ENCODE measurements at regions not wholly inside any gene's neighbourhood (a gene's known extent, or its start where the extent isn't known, plus 50 kb on each side); places are given as distances from the start of the nearest gene placed in this dataset.

- in situ Hi-C loops (cut with HindIII; ENCODE audit: low pct_unique_long_range_greater_than_20kb, low sequenced_read_pairs): no loop called here
- DNase-seq (ENCODE audit: low read depth in 1 of 2, low spot score in 1 of 2): no peak
- no peak for TF ChIP-seq JUND (IDR thresholded peaks at IDR 0.05; ENCODE audit: low read depth)
Observed at GRCh38 chr1:56430141-56430839, 149.1 kb downstream of the PLPP3 start.

GRCh38 chr1:56429288-56429687 lies 150.1 kb downstream of the PLPP3 start:
- in situ Hi-C loops (cut with HindIII; ENCODE audit: low pct_unique_long_range_greater_than_20kb, low sequenced_read_pairs): no loop called here
- no peak for TF ChIP-seq JUND (IDR thresholded peaks at IDR 0.05; ENCODE audit: low read depth)
- no peak for DNase-seq (ENCODE audit: low read depth in 1 of 2, low spot score in 1 of 2)

GRCh38 chr1:56426587-56427381 lies 152.6 kb downstream of the PLPP3 start:
- DNase-seq (ENCODE audit: low read depth in 1 of 2, low spot score in 1 of 2): no peak
- TF ChIP-seq JUND (IDR thresholded peaks at IDR 0.05; ENCODE audit: low read depth): no peak
- in situ Hi-C loops (cut with HindIII; ENCODE audit: low pct_unique_long_range_greater_than_20kb, low sequenced_read_pairs): no loop called here

GRCh38 chr1:56425494-56426037 lies 153.8 kb downstream of the PLPP3 start:
- DNase-seq (ENCODE audit: low read depth in 1 of 2, low spot score in 1 of 2): no peak
- in situ Hi-C loops (cut with HindIII; ENCODE audit: low pct_unique_long_range_greater_than_20kb, low sequenced_read_pairs): no loop called here
- TF ChIP-seq JUND (IDR thresholded peaks at IDR 0.05; ENCODE audit: low read depth): no peak

GRCh38 chr1:56424744-56425493 lies 154.4 kb downstream of the PLPP3 start:
- TF ChIP-seq JUND (IDR thresholded peaks at IDR 0.05; ENCODE audit: low read depth): no peak
- no peak for DNase-seq (ENCODE audit: low read depth in 1 of 2, low spot score in 1 of 2)
- in situ Hi-C loops (cut with HindIII; ENCODE audit: low pct_unique_long_range_greater_than_20kb, low sequenced_read_pairs): no loop called here

GRCh38 chr1:56423716-56424115 lies 155.6 kb downstream of the PLPP3 start:
- DNase-seq (ENCODE audit: low read depth in 1 of 2, low spot score in 1 of 2): no peak
- in situ Hi-C loops (cut with HindIII; ENCODE audit: low pct_unique_long_range_greater_than_20kb, low sequenced_read_pairs): no loop called here
- TF ChIP-seq JUND (IDR thresholded peaks at IDR 0.05; ENCODE audit: low read depth): no peak

GRCh38 chr1:56418151-56418631 lies 161.2 kb downstream of the PLPP3 start:
- in situ Hi-C loops (cut with HindIII; ENCODE audit: low pct_unique_long_range_greater_than_20kb, low sequenced_read_pairs): no loop called here
- no peak for DNase-seq (ENCODE audit: low read depth in 1 of 2, low spot score in 1 of 2)
- TF ChIP-seq JUND (IDR thresholded peaks at IDR 0.05; ENCODE audit: low read depth): no peak

- no peak for TF ChIP-seq JUND (IDR thresholded peaks at IDR 0.05; ENCODE audit: low read depth)
- DNase-seq (ENCODE audit: low read depth in 1 of 2, low spot score in 1 of 2): no peak
- in situ Hi-C loops (cut with HindIII; ENCODE audit: low pct_unique_long_range_greater_than_20kb, low sequenced_read_pairs): no loop called here
Observed at GRCh38 chr1:56417646-56418045, 161.7 kb downstream of the PLPP3 start.

- in situ Hi-C loops (cut with HindIII; ENCODE audit: low pct_unique_long_range_greater_than_20kb, low sequenced_read_pairs): no loop called here
Observed at GRCh38 chr1:56416495-56416894, 162.9 kb downstream of the PLPP3 start.

GRCh38 chr1:56415720-56416119 lies 163.6 kb downstream of the PLPP3 start:
- no peak for DNase-seq (ENCODE audit: low read depth in 1 of 2, low spot score in 1 of 2)
- no peak for TF ChIP-seq JUND (IDR thresholded peaks at IDR 0.05; ENCODE audit: low read depth)
- in situ Hi-C loops (cut with HindIII; ENCODE audit: low pct_unique_long_range_greater_than_20kb, low sequenced_read_pairs): no loop called here

More at GRCh38 chr1:56416495-56416894, 162.9 kb downstream of the PLPP3 start:
- TF ChIP-seq JUND (IDR thresholded peaks at IDR 0.05; ENCODE audit: low read depth): peak; percentile 75; the same call in 1 of the 2 replicates
- DNase-seq (ENCODE audit: low read depth in 1 of 2, low spot score in 1 of 2): peak; percentile 2 to 73

GRCh38 chr1:56415258-56415657 lies 164.1 kb downstream of the PLPP3 start:
- no peak for TF ChIP-seq JUND (IDR thresholded peaks at IDR 0.05; ENCODE audit: low read depth)
- in situ Hi-C loops (cut with HindIII; ENCODE audit: low pct_unique_long_range_greater_than_20kb, low sequenced_read_pairs): no loop called here
- DNase-seq (ENCODE audit: low read depth in 1 of 2, low spot score in 1 of 2): no peak

- in situ Hi-C loops (cut with HindIII; ENCODE audit: low pct_unique_long_range_greater_than_20kb, low sequenced_read_pairs): no loop called here
- peak in 1 of 2 experiments; percentile 61 for DNase-seq (ENCODE audit: low read depth in 1 of 2, low spot score in 1 of 2)
- no peak for TF ChIP-seq JUND (IDR thresholded peaks at IDR 0.05; ENCODE audit: low read depth)
Observed at GRCh38 chr1:56414728-56415224, 164.6 kb downstream of the PLPP3 start.
